Neuronal stem cell (in vitro differentiated cells): ENCODE measurements at regions not wholly inside any gene's neighbourhood (a gene's known extent, or its start where the extent isn't known, plus 50 kb on each side); places are given as distances from the start of the nearest gene placed in this dataset.

Source experiments
- DNase-seq: peaks from one replicate; pipeline ENCODE4 v3.0.0-alpha.2; 2013; ENCODE audit warnings: low spot score
- H2AFZ ChIP-seq: one replicate; pipeline ENCODE4 v1.6.1; 2013; ENCODE audit warnings: mild to moderate bottlenecking, low read length, inconsistent platforms
- H2AK5ac ChIP-seq: 2 replicates; pipeline ENCODE4 v1.6.1; 2013; ENCODE audit warnings: low read depth, mild to moderate bottlenecking, inconsistent platforms, low read length, moderate library complexity, mixed read lengths
- H2BK120ac ChIP-seq: 2 replicates; pipeline ENCODE4 v1.6.1; 2013; ENCODE audit warnings: low read depth, mild to moderate bottlenecking, inconsistent platforms, low read length, moderate library complexity, mixed read lengths
- H2BK12ac ChIP-seq: one replicate; pipeline ENCODE4 v1.6.1; 2013; ENCODE audit warnings: low read length, inconsistent platforms
- H2BK15ac ChIP-seq: 2 replicates; pipeline ENCODE4 v1.6.1; 2013; ENCODE audit warnings: mild to moderate bottlenecking, low read length, inconsistent platforms, mixed read lengths
- H2BK5ac ChIP-seq: one replicate; pipeline ENCODE4 v1.6.1; 2013; ENCODE audit warnings: inconsistent platforms, mild to moderate bottlenecking, low read length, moderate library complexity
- H3K14ac ChIP-seq: one replicate; pipeline ENCODE4 v1.6.1; 2013; ENCODE audit warnings: low read length, inconsistent platforms
- H3K18ac ChIP-seq: 2 replicates; pipeline ENCODE4 v1.6.1; 2013; ENCODE audit warnings: low read length, inconsistent platforms
- H3K23ac ChIP-seq: 2 replicates; pipeline ENCODE4 v1.6.1; 2013; ENCODE audit warnings: low read depth, mild to moderate bottlenecking, mixed read lengths, low read length, inconsistent platforms; ENCODE audit not compliant: poor library complexity
- H3K27ac ChIP-seq: replicated peaks from 3 replicates; pipeline ENCODE4 v1.5.1; 2013; ENCODE audit warnings: low read length, inconsistent platforms
- H3K27me3 ChIP-seq, 3 experiments: 2 replicates each; pipeline ENCODE4 v1.6.1; 2013; ENCODE audit warnings: low read length in 3 of 3, mild to moderate bottlenecking in 2 of 3, inconsistent platforms in 1 of 3, low read depth in 1 of 3, mixed read lengths in 1 of 3, moderate library complexity in 1 of 3; ENCODE audit not compliant: control insufficient read depth in 3 of 3, insufficient read depth in 3 of 3
- H3K36me3 ChIP-seq, 2 donors: replicated peaks in 1 of 2; 2 replicates each; pipeline ENCODE4 v1.6.1; 2013; ENCODE audit warnings: low read length in 2 of 2; ENCODE audit not compliant: control insufficient read depth in 2 of 2, insufficient read depth in 2 of 2
- H3K4ac ChIP-seq: 2 replicates; pipeline ENCODE4 v1.6.1; 2013; ENCODE audit warnings: inconsistent platforms, mild to moderate bottlenecking, low read length, moderate library complexity
- H3K4me1 ChIP-seq, 2 donors: 1 replicate in 1 of 2; 2 replicates in 1 of 2; pipeline ENCODE4 v1.6.1; 2013; ENCODE audit warnings: low read length in 2 of 2, low read depth in 1 of 2; ENCODE audit not compliant: control insufficient read depth in 2 of 2, insufficient read depth in 1 of 2
- H3K4me2 ChIP-seq: one replicate; pipeline ENCODE4 v1.6.1; 2013; ENCODE audit warnings: mild to moderate bottlenecking, low read length, inconsistent platforms; ENCODE audit not compliant: insufficient read depth, poor library complexity, severe bottlenecking
- H3K4me3 ChIP-seq, 2 donors: 2 replicates each; pipeline ENCODE4 v1.5.1; 2013; ENCODE audit warnings: low read length in 2 of 2, mild to moderate bottlenecking in 2 of 2, inconsistent platforms in 1 of 2, moderate library complexity in 1 of 2
- H3K79me1 ChIP-seq: one replicate; pipeline ENCODE4 v1.6.1; 2013; ENCODE audit warnings: low read depth, mild to moderate bottlenecking, inconsistent platforms, low read length, moderate library complexity
- H3K9ac ChIP-seq: one replicate; pipeline ENCODE4 v1.6.1; 2013; ENCODE audit warnings: mild to moderate bottlenecking, low read depth, low read length, inconsistent platforms; ENCODE audit not compliant: poor library complexity
- H3K9me3 ChIP-seq, 2 donors: replicated peaks in 1 of 2; 2 replicates each; pipeline versions ENCODE3 to v1.6.1; 2013; ENCODE audit warnings: low read length in 2 of 2, mild to moderate bottlenecking in 2 of 2, inconsistent platforms in 1 of 2, low read depth in 1 of 2, mixed read lengths in 1 of 2, moderate library complexity in 1 of 2; ENCODE audit not compliant: control insufficient read depth in 2 of 2, insufficient read depth in 1 of 2
- H4K8ac ChIP-seq: one replicate; pipeline ENCODE4 v1.6.1; 2013; ENCODE audit warnings: low read depth, mild to moderate bottlenecking, inconsistent platforms, low read length, moderate library complexity
- H4K91ac ChIP-seq: one replicate; pipeline ENCODE4 v1.6.1; 2013; ENCODE audit warnings: low read length, low read depth, mild to moderate bottlenecking, inconsistent platforms; ENCODE audit not compliant: poor library complexity
- WGBS, 2 donors: extraction: QIAGEN DNeasy Blood & Tissue Kit; methylation state at CpG; one replicate each; pipeline ENCODE4 v1.1.7; 2013; ENCODE audit warnings: missing lambda C conversion rate in 2 of 2, mixed read lengths in 1 of 2; ENCODE audit not compliant: insufficient read length in 2 of 2, insufficient replicate concordance in 1 of 2; ENCODE audit errors: extremely low coverage in 2 of 2; 5-methylcytosine and 5-hydroxymethylcytosine counted together

DNA sequence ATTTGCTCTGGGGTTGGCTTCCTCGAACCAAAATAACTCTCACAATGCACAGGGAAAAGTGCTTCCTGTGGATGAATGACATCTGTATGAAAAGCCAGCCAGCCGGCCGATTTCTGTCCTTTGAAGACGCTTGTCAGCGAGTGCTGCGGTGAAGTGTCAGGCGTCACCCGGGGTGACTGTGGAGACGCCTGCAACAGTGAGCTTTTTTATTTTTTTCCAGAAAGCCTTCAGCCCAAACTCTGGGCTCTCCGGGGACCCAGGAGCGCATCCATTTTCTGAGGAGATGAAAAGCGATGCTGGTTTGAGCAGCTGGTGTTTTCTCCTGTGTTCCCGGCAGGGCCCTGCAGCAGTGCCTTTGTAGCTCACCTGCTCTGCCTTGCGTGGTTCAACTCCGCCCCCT lies 147.9 kb upstream of the MYL2 start:
- peak overlapping the region; percentile 62 for H3K27ac ChIP-seq
- WGBS, 2 donors: no CpG with 5 or more reads among the region's 15 CpGs
- H3K4me2 ChIP-seq: no peak overlapping the region
- H3K36me3 ChIP-seq: no peaks in the 10 kb centered on the region
- DNase-seq: no peak
- peaks cover 2 to 3% of the 10 kb centered on the region in 2 donors for H3K9me3 ChIP-seq
- no peak overlapping the region for H3K4ac ChIP-seq
- no peak overlapping the region for H2BK12ac ChIP-seq
- no peak overlapping the region for H2BK15ac ChIP-seq
- H3K4me3 ChIP-seq: peak overlapping the region in 1 of 2 donors; percentile 24
- H2BK5ac ChIP-seq: no peak overlapping the region
- no peak overlapping the region for H2AK5ac ChIP-seq
- no peak overlapping the region for H2BK120ac ChIP-seq
- peak overlapping the region; percentile 38 for H3K18ac ChIP-seq
- no peak overlapping the region for H3K9ac ChIP-seq
- H3K4me1 ChIP-seq: peaks cover 9 to 16% of the 10 kb centered on the region in 2 donors
- no peaks in the 10 kb centered on the region for H3K27me3 ChIP-seq
- H3K14ac ChIP-seq: no peak overlapping the region
- H3K79me1 ChIP-seq: peaks cover 3% of the 10 kb centered on the region
- no peak overlapping the region for H4K8ac ChIP-seq
- H4K91ac ChIP-seq: no peak overlapping the region
- H2AFZ ChIP-seq: peak overlapping the region; percentile 65
- H3K23ac ChIP-seq: no peak overlapping the region

DNA sequence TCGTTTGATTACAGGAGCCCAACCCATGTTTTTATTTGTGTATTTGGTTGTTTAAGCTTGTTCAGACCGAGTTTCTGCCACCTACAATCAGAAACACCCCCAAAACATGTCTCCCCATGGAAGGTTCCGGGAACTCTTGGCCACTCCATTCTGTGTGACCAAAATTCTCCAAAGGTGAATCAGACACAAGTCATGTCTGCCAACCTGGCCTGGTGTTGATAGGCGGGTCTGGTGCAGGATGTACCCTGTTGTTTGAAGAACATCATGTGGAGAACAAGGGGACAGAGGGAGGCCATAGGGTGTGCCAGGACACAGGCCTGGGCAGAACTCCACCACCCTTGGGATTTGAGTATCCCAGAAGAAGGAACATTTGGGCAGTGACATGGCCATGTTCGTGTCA lies 147.1 kb upstream of the MYL2 start:
- Histone ChIP-seq H2BK15ac (no peak overlapping the region), H3K36me3 (no peaks in the 10 kb centered on the region), H3K4me1 (peaks cover 11 to 15% of the 10 kb centered on the region in 2 donors), H3K14ac (no peak overlapping the region), H2AFZ (no peak overlapping the region), H2BK120ac (no peak overlapping the region), H3K27me3 (no peaks in the 10 kb centered on the region), H3K4ac (no peak overlapping the region), H4K8ac (no peak overlapping the region), H3K27ac (no peak overlapping the region), H2BK5ac (no peak overlapping the region), H3K4me2 (no peak overlapping the region), H3K9ac (no peak overlapping the region), H3K9me3 (peaks cover 2 to 3% of the 10 kb centered on the region in 2 donors), H3K4me3 (no peak overlapping the region), H3K18ac (no peak overlapping the region), H4K91ac (no peak overlapping the region), H2AK5ac (no peak overlapping the region), H3K79me1 (peaks cover 3% of the 10 kb centered on the region), H2BK12ac (no peak overlapping the region), H3K23ac (no peak overlapping the region)
- no peak for DNase-seq
- WGBS, 2 donors: no CpG with 5 or more reads among the region's 5 CpGs

DNA sequence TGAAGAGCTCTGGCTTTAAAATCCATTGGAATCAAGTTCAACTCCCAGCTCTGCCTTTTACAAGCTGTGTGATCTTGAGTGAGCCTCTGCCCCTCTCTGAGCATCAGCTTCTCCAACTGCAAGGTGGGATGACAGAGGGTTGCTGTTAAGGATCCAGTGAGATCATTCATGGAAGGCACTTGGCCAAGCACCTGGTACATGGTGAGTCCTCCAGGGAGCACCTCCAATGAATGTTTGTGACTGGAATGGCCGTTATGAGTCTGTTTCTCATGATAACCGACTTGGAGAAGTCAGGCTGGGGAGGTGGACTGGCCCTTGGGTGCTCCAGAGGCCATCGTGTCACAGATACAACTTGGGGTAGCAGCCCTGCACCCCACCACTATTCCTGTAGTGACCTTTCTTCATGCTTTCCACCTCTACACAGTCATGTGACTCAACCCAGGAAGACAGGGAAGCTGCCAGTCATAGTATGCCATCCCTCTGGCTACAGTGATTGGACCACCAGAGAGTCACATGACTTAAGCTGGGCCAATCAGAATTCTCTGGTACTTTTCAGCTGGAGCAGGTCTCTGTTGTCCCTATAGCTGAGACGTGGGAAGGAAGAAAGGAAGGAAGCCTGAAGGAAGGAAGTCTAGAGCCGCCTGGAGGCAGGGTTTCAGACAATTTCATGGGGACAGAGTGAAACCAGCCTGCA lies 146.5 kb upstream of the MYL2 start:
- Histone ChIP-seq H3K23ac (no peak overlapping the region), H2BK120ac (no peak overlapping the region), H3K9me3 (peaks cover 0 to 3% of the 10 kb centered on the region in 2 donors), H3K27ac (no peak overlapping the region), H2BK15ac (no peak overlapping the region), H2AK5ac (no peak overlapping the region), H3K27me3 (no peaks in the 10 kb centered on the region), H3K14ac (no peak overlapping the region), H3K79me1 (peaks cover 3% of the 10 kb centered on the region), H3K4me3 (no peak overlapping the region), H3K4me2 (no peak overlapping the region), H4K91ac (no peak overlapping the region), H3K4me1 (peaks cover 9 to 13% of the 10 kb centered on the region in 2 donors), H3K18ac (no peak overlapping the region), H3K36me3 (no peaks in the 10 kb centered on the region), H2BK12ac (no peak overlapping the region), H2BK5ac (no peak overlapping the region), H4K8ac (no peak overlapping the region), H3K4ac (no peak overlapping the region), H3K9ac (no peak overlapping the region), H2AFZ (no peak overlapping the region)
- no CpG with 5 or more reads among the region's 5 CpGs for WGBS, 2 donors
- DNase-seq: no peak

DNA sequence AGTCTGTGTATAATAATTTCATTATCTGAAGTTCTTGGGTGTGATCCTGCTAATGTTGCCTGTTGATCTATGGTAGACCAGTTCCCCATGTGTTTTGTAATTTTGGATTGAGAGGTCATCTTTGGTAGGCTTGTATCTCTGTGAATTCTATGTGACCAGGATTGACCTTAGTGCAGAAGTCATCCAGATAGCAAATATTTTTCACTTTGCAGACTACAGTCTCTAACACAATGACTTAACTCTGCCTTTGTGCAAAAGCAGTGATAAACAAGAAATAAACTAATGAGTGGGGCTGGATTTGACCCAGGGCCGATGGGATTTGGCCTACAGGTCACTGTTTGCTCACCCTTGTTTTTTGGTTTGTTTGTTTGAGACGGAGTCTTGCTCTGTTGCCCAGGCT lies 144.6 kb upstream of the MYL2 start:
- Histone ChIP-seq H3K4me1 (peaks cover 13 to 19% of the 10 kb centered on the region in 2 donors), H4K91ac (no peak overlapping the region), H4K8ac (no peak overlapping the region), H3K14ac (no peak overlapping the region), H3K27ac (no peak overlapping the region), H3K36me3 (no peaks in the 10 kb centered on the region), H3K27me3 (no peaks in the 10 kb centered on the region), H3K9ac (no peak overlapping the region), H3K23ac (no peak overlapping the region), H2BK12ac (no peak overlapping the region), H2BK15ac (no peak overlapping the region), H3K4me3 (no peak overlapping the region), H3K4me2 (no peak overlapping the region), H3K4ac (no peak overlapping the region), H2BK120ac (no peak overlapping the region), H2BK5ac (no peak overlapping the region), H2AK5ac (no peak overlapping the region), H3K18ac (no peak overlapping the region), H3K79me1 (peaks cover 3% of the 10 kb centered on the region), H2AFZ (no peak overlapping the region), H3K9me3 (peaks cover 0 to 3% of the 10 kb centered on the region in 2 donors)
- no CpG with 5 or more reads among the region's 2 CpGs for WGBS, 2 donors
- no peak for DNase-seq
